ENCODE measurements at regions not wholly inside any gene's neighbourhood (a gene's known extent, or its start where the extent isn't known, plus 50 kb on each side); places are given as distances from the start of the nearest gene placed in this dataset.

- intact Hi-C loops (cut with micrococcal nuclease), result no loop called here
- DNase-seq, result no peak
- no peaks in the 10 kb centered on the region for H3F3A ChIP-seq (ENCODE audit: low read length, unreplicated experiment)
- H4K20me1 ChIP-seq (ENCODE audit: low read length), result no peaks in the 10 kb centered on the region
- no peaks in the 10 kb centered on the region for H3K36me3 ChIP-seq (ENCODE audit: low read depth, low read length)
- H3K4me3 ChIP-seq (ENCODE audit: low read length), result no peak overlapping the region
- TF ChIP-seq EZH2phosphoT487 (IDR thresholded peaks at IDR 0.05; ENCODE audit: borderline replicate concordance, low read length) (no peak), EZH2 (IDR thresholded peaks at IDR 0.05; ENCODE audit: low read length, unreplicated experiment) (no peak)
- TF ChIP-seq, protein P1, sequence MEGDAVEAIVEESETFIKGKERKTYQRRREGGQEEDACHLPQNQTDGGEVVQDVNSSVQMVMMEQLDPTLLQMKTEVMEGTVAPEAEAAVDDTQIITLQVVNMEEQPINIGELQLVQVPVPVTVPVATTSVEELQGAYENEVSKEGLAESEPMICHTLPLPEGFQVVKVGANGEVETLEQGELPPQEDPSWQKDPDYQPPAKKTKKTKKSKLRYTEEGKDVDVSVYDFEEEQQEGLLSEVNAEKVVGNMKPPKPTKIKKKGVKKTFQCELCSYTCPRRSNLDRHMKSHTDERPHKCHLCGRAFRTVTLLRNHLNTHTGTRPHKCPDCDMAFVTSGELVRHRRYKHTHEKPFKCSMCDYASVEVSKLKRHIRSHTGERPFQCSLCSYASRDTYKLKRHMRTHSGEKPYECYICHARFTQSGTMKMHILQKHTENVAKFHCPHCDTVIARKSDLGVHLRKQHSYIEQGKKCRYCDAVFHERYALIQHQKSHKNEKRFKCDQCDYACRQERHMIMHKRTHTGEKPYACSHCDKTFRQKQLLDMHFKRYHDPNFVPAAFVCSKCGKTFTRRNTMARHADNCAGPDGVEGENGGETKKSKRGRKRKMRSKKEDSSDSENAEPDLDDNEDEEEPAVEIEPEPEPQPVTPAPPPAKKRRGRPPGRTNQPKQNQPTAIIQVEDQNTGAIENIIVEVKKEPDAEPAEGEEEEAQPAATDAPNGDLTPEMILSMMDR (conservative IDR thresholded peaks at IDR 0.05; ENCODE audit: low read depth, low read length), result no peak
- H3K4me1 ChIP-seq (ENCODE audit: insufficient read depth, low read length), result no peaks in the 10 kb centered on the region
- H3K4me2 ChIP-seq (ENCODE audit: low read length), result no peak overlapping the region
- no peak overlapping the region for H3K9ac ChIP-seq (ENCODE audit: low read length)
- no peaks in the 10 kb centered on the region for H3K9me2 ChIP-seq (replicated peaks; ENCODE audit: low read length)
- no peak for ATAC-seq
- no TSS peak for BruUV-seq (replicated peaks)
- POLR2A ChIA-PET (ENCODE audit: unreplicated experiment), result no interaction called here
- H2AFZ ChIP-seq (ENCODE audit: low read length), result no peak overlapping the region
- CTCF ChIA-PET, result no interaction called here
- no peak overlapping the region for H3K27ac ChIP-seq (ENCODE audit: low read length)
- H3K79me2 ChIP-seq (ENCODE audit: low read length), result no peaks in the 10 kb centered on the region
- H3K9me3 ChIP-seq (ENCODE audit: low read length), result 0 out of 2 replicates have a peak, but pooled peaks cover 8% of the 10 kb centered on the region
- no peaks in the 10 kb centered on the region for H3K27me3 ChIP-seq (ENCODE audit: low read length)
Measured at GRCh38 chr4:152149745-152150144, 386.1 kb downstream of the FBXW7 start.

DNA sequence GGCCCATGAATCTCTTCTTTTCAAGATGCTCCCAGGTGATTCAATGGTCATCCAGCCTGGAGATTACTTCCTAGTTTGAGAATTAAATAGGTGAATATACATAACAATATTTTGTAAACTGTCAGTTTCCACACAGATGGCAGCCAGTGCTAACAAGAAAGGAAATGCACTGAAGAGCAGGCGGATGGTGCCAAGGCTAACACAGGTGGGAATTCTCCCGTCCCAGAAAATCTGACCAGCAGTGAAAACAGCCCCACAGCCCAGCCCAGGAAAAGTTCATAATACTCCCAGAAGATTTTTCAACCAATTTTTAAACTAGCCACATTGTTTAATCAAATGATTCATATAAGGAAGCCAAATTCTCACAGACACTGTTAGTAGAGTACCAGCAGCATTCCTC is 387.2 kb upstream of the GATB start:
- Histone ChIP-seq H3K4me3 (ENCODE audit: low read length) (no peak overlapping the region), H3K4me2 (ENCODE audit: low read length) (no peak overlapping the region), H3K27me3 (ENCODE audit: low read length) (no peaks in the 10 kb centered on the region), H4K20me1 (ENCODE audit: low read length) (no peaks in the 10 kb centered on the region), H3K9ac (ENCODE audit: low read length) (no peak overlapping the region), H3K79me2 (ENCODE audit: low read length) (no peaks in the 10 kb centered on the region), H3K9me3 (ENCODE audit: low read length) (0 out of 2 replicates have a peak, but pooled peaks cover 8% of the 10 kb centered on the region), H3K36me3 (ENCODE audit: low read depth, low read length) (no peaks in the 10 kb centered on the region), H3K9me2 (replicated peaks; ENCODE audit: low read length) (no peaks in the 10 kb centered on the region), H3K4me1 (ENCODE audit: insufficient read depth, low read length) (no peaks in the 10 kb centered on the region), H2AFZ (ENCODE audit: low read length) (no peak overlapping the region), H3K27ac (ENCODE audit: low read length) (no peak overlapping the region), H3F3A (ENCODE audit: low read length, unreplicated experiment) (no peaks in the 10 kb centered on the region)
- ATAC-seq (no peak), DNase-seq (peak; percentile 4)
- no TSS peak for BruUV-seq (replicated peaks)
- POLR2A ChIA-PET (ENCODE audit: unreplicated experiment), result no interaction called here
- no peak for TF ChIP-seq EZH2 (IDR thresholded peaks at IDR 0.05; ENCODE audit: low read length, unreplicated experiment)
- TF ChIP-seq, protein P1 (conservative IDR thresholded peaks at IDR 0.05; ENCODE audit: low read depth, low read length), result no peak
- TF ChIP-seq EZH2phosphoT487 (IDR thresholded peaks at IDR 0.05; ENCODE audit: borderline replicate concordance, low read length), result no peak
- CTCF ChIA-PET, result no interaction called here
- intact Hi-C loops (cut with micrococcal nuclease), result no loop called here

DNA sequence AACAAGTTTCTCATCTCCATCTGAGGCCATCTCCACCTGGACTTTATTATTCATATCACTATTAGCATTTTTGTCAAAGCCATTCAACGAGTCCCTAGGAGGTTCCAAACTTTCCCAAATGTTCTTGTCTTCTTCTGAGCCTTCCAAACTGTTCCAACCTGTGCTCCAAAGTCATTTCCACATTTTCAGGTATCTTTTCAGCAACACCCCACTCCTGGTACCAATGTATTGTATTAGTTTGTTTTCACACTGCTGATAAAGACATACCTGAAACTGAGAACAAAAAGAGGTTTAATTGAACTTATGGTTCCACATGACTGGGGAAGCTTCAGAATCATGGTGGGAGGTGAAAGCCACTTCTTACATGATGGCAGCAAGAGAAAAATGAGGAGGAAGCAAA is 385.4 kb upstream of the GATB start:
- no peaks in the 10 kb centered on the region for H3K27me3 ChIP-seq (ENCODE audit: low read length)
- no peaks in the 10 kb centered on the region for H3K9me2 ChIP-seq (replicated peaks; ENCODE audit: low read length)
- no peaks in the 10 kb centered on the region for H3F3A ChIP-seq (ENCODE audit: low read length, unreplicated experiment)
- no peak for ATAC-seq
- no peak overlapping the region for H2AFZ ChIP-seq (ENCODE audit: low read length)
- ChIA-PET CTCF (no interaction called here), POLR2A (ENCODE audit: unreplicated experiment) (no interaction called here)
- H3K4me1 ChIP-seq (ENCODE audit: insufficient read depth, low read length), result no peaks in the 10 kb centered on the region
- DNase-seq, result no peak
- H3K9ac ChIP-seq (ENCODE audit: low read length), result no peak overlapping the region
- no peaks in the 10 kb centered on the region for H4K20me1 ChIP-seq (ENCODE audit: low read length)
- H3K9me3 ChIP-seq (ENCODE audit: low read length), result 0 out of 2 replicates have a peak, but pooled peaks cover 8% of the 10 kb centered on the region
- H3K36me3 ChIP-seq (ENCODE audit: low read depth, low read length), result no peaks in the 10 kb centered on the region
- H3K4me2 ChIP-seq (ENCODE audit: low read length), result no peak overlapping the region
- intact Hi-C loops (cut with micrococcal nuclease), result no loop called here
- H3K4me3 ChIP-seq (ENCODE audit: low read length), result no peak overlapping the region
- H3K79me2 ChIP-seq (ENCODE audit: low read length), result no peaks in the 10 kb centered on the region
- H3K27ac ChIP-seq (ENCODE audit: low read length), result no peak overlapping the region
- no TSS peak for BruUV-seq (replicated peaks)
- TF ChIP-seq, protein P1 (conservative IDR thresholded peaks at IDR 0.05; ENCODE audit: low read depth, low read length), result no peak
- TF ChIP-seq EZH2phosphoT487 (IDR thresholded peaks at IDR 0.05; ENCODE audit: borderline replicate concordance, low read length), result no peak
- TF ChIP-seq EZH2 (IDR thresholded peaks at IDR 0.05; ENCODE audit: low read length, unreplicated experiment), result no peak

Measured in PC-3 (cell line).